ENCODE measurements at regions not wholly inside any gene's neighbourhood (a gene's known extent, or its start where the extent isn't known, plus 50 kb on each side); places are given as distances from the start of the nearest gene placed in this dataset.

DNA sequence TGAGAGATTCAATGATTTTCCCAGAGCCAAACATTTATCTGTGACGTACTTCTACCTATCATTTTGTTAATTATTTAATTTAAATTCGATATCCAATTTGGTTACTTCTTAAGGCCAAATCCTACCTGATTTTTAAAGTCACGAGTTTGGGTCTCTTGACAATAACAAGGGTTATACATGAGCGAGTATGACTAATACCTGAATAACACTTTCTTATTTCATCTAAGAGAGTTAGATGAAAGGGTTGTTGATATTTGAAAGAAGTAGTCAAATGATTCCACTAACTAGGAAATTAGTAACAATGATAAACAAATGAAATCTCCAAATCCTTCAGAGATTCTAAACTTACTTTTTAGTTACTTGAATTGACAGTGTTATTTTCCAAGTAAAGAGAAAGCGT is 1086.9 kb downstream of the XPNPEP1 start:
- TF ChIP-seq, protein P1, sequence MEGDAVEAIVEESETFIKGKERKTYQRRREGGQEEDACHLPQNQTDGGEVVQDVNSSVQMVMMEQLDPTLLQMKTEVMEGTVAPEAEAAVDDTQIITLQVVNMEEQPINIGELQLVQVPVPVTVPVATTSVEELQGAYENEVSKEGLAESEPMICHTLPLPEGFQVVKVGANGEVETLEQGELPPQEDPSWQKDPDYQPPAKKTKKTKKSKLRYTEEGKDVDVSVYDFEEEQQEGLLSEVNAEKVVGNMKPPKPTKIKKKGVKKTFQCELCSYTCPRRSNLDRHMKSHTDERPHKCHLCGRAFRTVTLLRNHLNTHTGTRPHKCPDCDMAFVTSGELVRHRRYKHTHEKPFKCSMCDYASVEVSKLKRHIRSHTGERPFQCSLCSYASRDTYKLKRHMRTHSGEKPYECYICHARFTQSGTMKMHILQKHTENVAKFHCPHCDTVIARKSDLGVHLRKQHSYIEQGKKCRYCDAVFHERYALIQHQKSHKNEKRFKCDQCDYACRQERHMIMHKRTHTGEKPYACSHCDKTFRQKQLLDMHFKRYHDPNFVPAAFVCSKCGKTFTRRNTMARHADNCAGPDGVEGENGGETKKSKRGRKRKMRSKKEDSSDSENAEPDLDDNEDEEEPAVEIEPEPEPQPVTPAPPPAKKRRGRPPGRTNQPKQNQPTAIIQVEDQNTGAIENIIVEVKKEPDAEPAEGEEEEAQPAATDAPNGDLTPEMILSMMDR (conservative IDR thresholded peaks at IDR 0.05; ENCODE audit: low read depth, low read length), result no peak
- no peak overlapping the region for H3K4me2 ChIP-seq
- H3K27me3 ChIP-seq (ENCODE audit: insufficient read depth, low read depth), result no peaks in the 10 kb centered on the region
- no peaks in the 10 kb centered on the region for H3K79me2 ChIP-seq (ENCODE audit: insufficient read depth, low read depth)
- no peaks in the 10 kb centered on the region for H3K36me3 ChIP-seq (ENCODE audit: insufficient read depth)
- H2AFZ ChIP-seq (ENCODE audit: low read depth), result no peak overlapping the region
- H3K4me3 ChIP-seq (IDR thresholded peaks at IDR 0.05; ENCODE audit: insufficient read depth, low read depth, low read length), result no peak overlapping the region
- H3K4me1 ChIP-seq (ENCODE audit: low read depth, poor library complexity, severe bottlenecking), result no peaks in the 10 kb centered on the region
- no peaks in the 10 kb centered on the region for H4K20me1 ChIP-seq (ENCODE audit: insufficient read depth)
- no peak overlapping the region for H3K27ac ChIP-seq
- H3K9ac ChIP-seq, result no peak overlapping the region

DNA sequence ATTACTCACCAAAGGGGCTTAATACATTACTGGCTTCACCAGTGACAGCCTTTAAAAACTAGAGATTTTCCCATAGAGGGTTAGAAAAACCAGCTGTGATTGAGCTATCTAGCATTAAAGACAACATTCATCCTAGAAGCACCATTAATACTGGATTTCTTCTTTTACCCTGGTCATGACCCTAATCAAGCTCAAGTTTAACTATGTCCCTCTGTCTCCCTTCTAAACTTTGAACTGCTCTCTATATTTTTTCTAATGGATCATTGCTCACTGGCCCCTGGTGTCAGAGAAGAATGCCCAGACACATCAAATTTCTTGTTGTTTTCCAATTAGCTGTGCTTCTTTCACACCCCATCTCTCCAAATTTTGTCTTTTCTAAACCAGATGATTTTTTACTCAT is 1101.3 kb downstream of the XPNPEP1 start:
- H3K4me1 ChIP-seq (ENCODE audit: low read depth, poor library complexity, severe bottlenecking), result no peaks in the 10 kb centered on the region
- H3K9ac ChIP-seq, result no peak overlapping the region
- no peaks in the 10 kb centered on the region for H3K27me3 ChIP-seq (ENCODE audit: insufficient read depth, low read depth)
- no peak overlapping the region for H2AFZ ChIP-seq (ENCODE audit: low read depth)
- no peaks in the 10 kb centered on the region for H3K79me2 ChIP-seq (ENCODE audit: insufficient read depth, low read depth)
- no peak overlapping the region for H3K27ac ChIP-seq
- no peak overlapping the region for H3K4me3 ChIP-seq (IDR thresholded peaks at IDR 0.05; ENCODE audit: insufficient read depth, low read depth, low read length)
- no peak overlapping the region for H3K4me2 ChIP-seq
- TF ChIP-seq, protein P1 (conservative IDR thresholded peaks at IDR 0.05; ENCODE audit: low read depth, low read length), result no peak
- no peaks in the 10 kb centered on the region for H4K20me1 ChIP-seq (ENCODE audit: insufficient read depth)
- no peaks in the 10 kb centered on the region for H3K36me3 ChIP-seq (ENCODE audit: insufficient read depth)

DNA sequence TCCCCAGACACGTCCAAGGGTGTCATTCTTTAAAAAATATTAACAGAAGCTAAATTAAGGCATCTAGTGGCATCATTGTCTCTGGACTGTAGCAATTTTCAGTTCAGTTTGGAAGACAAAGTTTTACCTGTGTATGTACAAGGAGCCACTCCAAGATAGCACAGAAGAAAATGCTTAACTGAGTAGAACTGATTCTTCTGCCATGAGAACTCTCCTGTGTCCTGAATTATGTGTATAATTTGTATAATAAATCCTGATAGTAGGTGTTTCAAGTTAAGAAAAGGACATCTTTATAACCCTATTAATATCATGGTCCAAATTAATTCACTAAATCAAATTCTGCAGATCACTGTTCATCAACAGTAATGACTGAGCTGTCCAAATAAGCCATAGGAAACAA is 1104.0 kb downstream of the XPNPEP1 start:
- Histone ChIP-seq H3K4me1 (ENCODE audit: low read depth, poor library complexity, severe bottlenecking) (no peaks in the 10 kb centered on the region), H3K36me3 (ENCODE audit: insufficient read depth) (no peaks in the 10 kb centered on the region), H3K9ac (no peak overlapping the region), H3K79me2 (ENCODE audit: insufficient read depth, low read depth) (no peaks in the 10 kb centered on the region), H2AFZ (ENCODE audit: low read depth) (no peak overlapping the region), H3K4me3 (IDR thresholded peaks at IDR 0.05; ENCODE audit: insufficient read depth, low read depth, low read length) (no peak overlapping the region), H3K4me2 (no peak overlapping the region), H4K20me1 (ENCODE audit: insufficient read depth) (no peaks in the 10 kb centered on the region), H3K27ac (no peak overlapping the region), H3K27me3 (ENCODE audit: insufficient read depth, low read depth) (no peaks in the 10 kb centered on the region)
- TF ChIP-seq, protein P1 (conservative IDR thresholded peaks at IDR 0.05; ENCODE audit: low read depth, low read length), result no peak

DNA sequence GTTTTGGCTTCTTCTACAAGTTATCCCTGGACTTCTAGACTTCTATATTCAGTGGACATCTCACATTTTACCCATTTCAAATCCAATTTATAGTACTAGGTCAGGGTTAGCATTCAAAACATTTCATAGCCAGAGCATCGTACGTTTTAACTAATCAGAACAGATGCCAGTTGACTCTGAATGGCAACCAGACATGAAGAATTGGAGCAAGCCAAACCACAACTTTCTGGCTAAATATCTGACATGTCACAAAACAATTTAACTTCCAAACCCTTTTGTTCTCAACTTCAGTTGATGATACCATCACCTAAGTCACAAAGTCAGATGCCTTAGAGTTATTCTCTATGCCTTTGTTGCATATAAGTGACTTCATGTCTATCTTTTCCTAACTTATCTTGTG is 1105.7 kb downstream of the XPNPEP1 start:
- H3K9ac ChIP-seq, result no peak overlapping the region
- TF ChIP-seq, protein P1 (conservative IDR thresholded peaks at IDR 0.05; ENCODE audit: low read depth, low read length), result no peak
- H3K4me3 ChIP-seq (IDR thresholded peaks at IDR 0.05; ENCODE audit: insufficient read depth, low read depth, low read length), result no peak overlapping the region
- no peak overlapping the region for H3K27ac ChIP-seq
- H3K79me2 ChIP-seq (ENCODE audit: insufficient read depth, low read depth), result no peaks in the 10 kb centered on the region
- H2AFZ ChIP-seq (ENCODE audit: low read depth), result no peak overlapping the region
- no peak overlapping the region for H3K4me2 ChIP-seq
- H3K4me1 ChIP-seq (ENCODE audit: low read depth, poor library complexity, severe bottlenecking), result no peaks in the 10 kb centered on the region
- H3K36me3 ChIP-seq (ENCODE audit: insufficient read depth), result no peaks in the 10 kb centered on the region
- H3K27me3 ChIP-seq (ENCODE audit: insufficient read depth, low read depth), result no peaks in the 10 kb centered on the region
- H4K20me1 ChIP-seq (ENCODE audit: insufficient read depth), result no peaks in the 10 kb centered on the region

DNA sequence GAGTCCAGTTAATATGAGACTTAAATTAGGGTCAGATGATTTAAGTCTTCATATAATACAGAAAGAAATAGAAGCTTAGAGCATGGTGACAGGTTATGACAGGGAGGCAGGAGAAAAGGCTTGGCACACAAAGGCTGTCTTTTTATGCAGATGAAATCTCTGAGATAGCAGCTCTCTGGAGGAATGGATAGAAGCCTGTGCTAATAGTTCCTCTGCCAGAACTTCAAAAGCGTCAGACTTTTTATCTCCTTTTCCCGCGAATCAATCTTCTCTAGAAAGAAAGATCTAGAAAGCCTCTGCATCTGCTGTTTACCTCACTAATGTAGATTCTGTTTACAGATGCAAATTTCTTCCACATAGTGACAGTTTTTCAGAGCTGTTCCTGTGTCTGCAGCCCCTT is 1106.2 kb downstream of the XPNPEP1 start:
- Histone ChIP-seq H3K4me2 (no peak overlapping the region), H3K79me2 (ENCODE audit: insufficient read depth, low read depth) (no peaks in the 10 kb centered on the region), H2AFZ (ENCODE audit: low read depth) (no peak overlapping the region), H3K27ac (no peak overlapping the region), H3K9ac (no peak overlapping the region), H3K27me3 (ENCODE audit: insufficient read depth, low read depth) (no peaks in the 10 kb centered on the region), H3K36me3 (ENCODE audit: insufficient read depth) (no peaks in the 10 kb centered on the region), H4K20me1 (ENCODE audit: insufficient read depth) (no peaks in the 10 kb centered on the region), H3K4me3 (IDR thresholded peaks at IDR 0.05; ENCODE audit: insufficient read depth, low read depth, low read length) (no peak overlapping the region), H3K4me1 (ENCODE audit: low read depth, poor library complexity, severe bottlenecking) (no peaks in the 10 kb centered on the region)
- TF ChIP-seq, protein P1 (conservative IDR thresholded peaks at IDR 0.05; ENCODE audit: low read depth, low read length), result no peak

Measured in KMS-11 (cell line).